Nephron (organoid): ENCODE measurements at regions not wholly inside any gene's neighbourhood (a gene's known extent, or its start where the extent isn't known, plus 50 kb on each side); places are given as distances from the start of the nearest gene placed in this dataset.

Experiments used
- H3K27ac Mint-ChIP-seq, 3 experiments: 2 replicates each; pipeline ENCODE4 v1.8.0; 2020; ENCODE audit warnings: mixed read lengths in 3 of 3, mild to moderate bottlenecking in 2 of 3, moderate library complexity in 1 of 3
- H3K27me3 Mint-ChIP-seq: 2 replicates; pipeline ENCODE4 v1.8.0; 2021; ENCODE audit warnings: low read depth, mild to moderate bottlenecking, moderate library complexity, mixed read lengths
- H3K36me3 Mint-ChIP-seq: 2 replicates; pipeline ENCODE4 v1.8.0; 2020; ENCODE audit warnings: low read depth, mixed read lengths
- H3K4me1 Mint-ChIP-seq: 2 replicates; pipeline ENCODE4 v1.8.0; 2020; ENCODE audit warnings: mixed read lengths
- H3K4me3 Mint-ChIP-seq, 3 experiments: 2 replicates each; pipeline ENCODE4 v1.8.0; 2020; ENCODE audit warnings: mild to moderate bottlenecking in 3 of 3, mixed read lengths in 3 of 3, moderate library complexity in 2 of 3
- H3K9me3 Mint-ChIP-seq: 2 replicates; pipeline ENCODE4 v1.8.0; 2020; ENCODE audit warnings: mixed read lengths
- CTCF ChIP-seq, 3 experiments: fragments of 200-600 bp; sonication (generic); IDR thresholded peaks; one replicate each; pipeline ENCODE4 v1.5.0; 2021; ENCODE audit warnings: antibody characterized with exemption in 3 of 3; ENCODE audit not compliant: unreplicated experiment in 3 of 3

- no peaks in the 10 kb centered on the region for H3K36me3 Mint-ChIP-seq
- no peak overlapping the region for H3K27ac Mint-ChIP-seq
- H3K4me1 Mint-ChIP-seq, result no peaks in the 10 kb centered on the region
- TF ChIP-seq CTCF (IDR thresholded peaks at IDR 0.05; ENCODE audit: unreplicated experiment in 3 of 3), result no peak
- no peaks in the 10 kb centered on the region for H3K27me3 Mint-ChIP-seq
- peaks cover 2% of the 10 kb centered on the region for H3K9me3 Mint-ChIP-seq
- H3K4me3 Mint-ChIP-seq, result no peak overlapping the region
Observed at GRCh38 chr11:82105331-82105998, 628.2 kb downstream of the FAM181B start.

GRCh38 chr11:82092904-82093303 is 640.8 kb downstream of the FAM181B start:
- Mint-ChIP-seq H3K27me3 (no peaks in the 10 kb centered on the region), H3K27ac (no peak overlapping the region), H3K9me3 (no peaks in the 10 kb centered on the region), H3K4me1 (peaks cover 10% of the 10 kb centered on the region), H3K4me3 (no peak overlapping the region), H3K36me3 (no peaks in the 10 kb centered on the region)
- TF ChIP-seq CTCF (IDR thresholded peaks at IDR 0.05; ENCODE audit: unreplicated experiment in 3 of 3), result no peak

- no peak overlapping the region for H3K27ac Mint-ChIP-seq
- TF ChIP-seq CTCF (IDR thresholded peaks at IDR 0.05; ENCODE audit: unreplicated experiment in 3 of 3), result no peak
- no peaks in the 10 kb centered on the region for H3K27me3 Mint-ChIP-seq
- H3K4me3 Mint-ChIP-seq, result no peak overlapping the region
- H3K36me3 Mint-ChIP-seq, result no peaks in the 10 kb centered on the region
- H3K4me1 Mint-ChIP-seq, result peaks cover 10% of the 10 kb centered on the region
- no peaks in the 10 kb centered on the region for H3K9me3 Mint-ChIP-seq
Observed at GRCh38 chr11:82089426-82089825, 644.2 kb downstream of the FAM181B start.

GRCh38 chr11:82085493-82085892 is 648.2 kb downstream of the FAM181B start:
- no peak overlapping the region for H3K27ac Mint-ChIP-seq
- no peak overlapping the region for H3K4me3 Mint-ChIP-seq
- no peaks in the 10 kb centered on the region for H3K9me3 Mint-ChIP-seq
- no peak for TF ChIP-seq CTCF (IDR thresholded peaks at IDR 0.05; ENCODE audit: unreplicated experiment in 3 of 3)
- H3K27me3 Mint-ChIP-seq, result no peaks in the 10 kb centered on the region
- H3K36me3 Mint-ChIP-seq, result no peaks in the 10 kb centered on the region
- H3K4me1 Mint-ChIP-seq, result peaks cover 7% of the 10 kb centered on the region

GRCh38 chr11:82082976-82083375 is 650.7 kb downstream of the FAM181B start:
- Mint-ChIP-seq H3K36me3 (no peaks in the 10 kb centered on the region), H3K9me3 (no peaks in the 10 kb centered on the region), H3K27ac (no peak overlapping the region), H3K27me3 (no peaks in the 10 kb centered on the region), H3K4me3 (no peak overlapping the region), H3K4me1 (peaks cover 7% of the 10 kb centered on the region)
- no peak for TF ChIP-seq CTCF (IDR thresholded peaks at IDR 0.05; ENCODE audit: unreplicated experiment in 3 of 3)

GRCh38 chr11:82080160-82080559 is 653.5 kb downstream of the FAM181B start:
- H3K4me1 Mint-ChIP-seq, result peaks cover 7% of the 10 kb centered on the region
- H3K36me3 Mint-ChIP-seq, result no peaks in the 10 kb centered on the region
- no peak overlapping the region for H3K27ac Mint-ChIP-seq
- H3K27me3 Mint-ChIP-seq, result no peaks in the 10 kb centered on the region
- no peak for TF ChIP-seq CTCF (IDR thresholded peaks at IDR 0.05; ENCODE audit: unreplicated experiment in 3 of 3)
- no peaks in the 10 kb centered on the region for H3K9me3 Mint-ChIP-seq
- H3K4me3 Mint-ChIP-seq, result no peak overlapping the region
